Erythroblast (primary cell): ENCODE measurements at regions not wholly inside any gene's neighbourhood (a gene's known extent, or its start where the extent isn't known, plus 50 kb on each side); places are given as distances from the start of the nearest gene placed in this dataset.

Source experiments
- GATA1 ChIP-seq: IDR thresholded peaks from 2 replicates; pipeline ENCODE4 v1.6.1; 2011; ENCODE audit warnings: low read depth, mild to moderate bottlenecking, control low read depth, low read length, moderate library complexity
- POLR2A ChIP-seq: IDR thresholded peaks from 2 replicates; pipeline ENCODE4 v1.6.1; 2011; ENCODE audit warnings: mild to moderate bottlenecking, low read length

- no peak for TF ChIP-seq POLR2A
- no peak for TF ChIP-seq GATA1
These were observed 119.1 kb upstream of the JUN start for GRCh38 chr1:58902830-58903513.
